ENCODE measurements at regions not wholly inside any gene's neighbourhood (a gene's known extent, or its start where the extent isn't known, plus 50 kb on each side); places are given as distances from the start of the nearest gene placed in this dataset.

- no peak for TF ChIP-seq CTCF (IDR thresholded peaks at IDR 0.05; ENCODE audit: low read depth, low read length)
- no peak for TF ChIP-seq EZH2phosphoT487 (IDR thresholded peaks at IDR 0.05; ENCODE audit: low read depth)
Measured at GRCh38 chr18:46388286-46388685, 268.7 kb downstream of the LOXHD1 start.

Data from OCI-LY3 (cell line).